ENCODE measurements at regions not wholly inside any gene's neighbourhood (a gene's known extent, or its start where the extent isn't known, plus 50 kb on each side); places are given as distances from the start of the nearest gene placed in this dataset.

GRCh38 chr13:39893808-39894207 lies 238.3 kb downstream of the COG6 start:
- no peaks in the 10 kb centered on the region for H3K9me3 ChIP-seq
- no peak overlapping the region for H3K4me3 ChIP-seq (ENCODE audit: low read depth in 1 of 2, low read length in 1 of 2)

GRCh38 chr13:39894586-39894985 lies 239.1 kb downstream of the COG6 start:
- no peaks in the 10 kb centered on the region for H3K36me3 ChIP-seq
- H3K9me3 ChIP-seq: no peaks in the 10 kb centered on the region
- H3K27ac ChIP-seq: no peak overlapping the region
- no peak for TF ChIP-seq CTCF (IDR thresholded peaks at IDR 0.05)
- H3K4me1 ChIP-seq (ENCODE audit: control insufficient read depth in 1 of 2, insufficient read depth in 1 of 2, low read depth in 1 of 2, low read length in 1 of 2): no peaks in the 10 kb centered on the region
- peaks cover 6% of the 10 kb centered on the region for H3K27me3 ChIP-seq
- no peak overlapping the region for H3K4me3 ChIP-seq (ENCODE audit: low read depth in 1 of 2, low read length in 1 of 2)

More at GRCh38 chr13:39893808-39894207, 238.3 kb downstream of the COG6 start:
- TF ChIP-seq CTCF (IDR thresholded peaks at IDR 0.05): no peak
- Histone ChIP-seq H3K27me3 (peaks cover 6% of the 10 kb centered on the region), H3K4me1 (ENCODE audit: control insufficient read depth in 1 of 2, insufficient read depth in 1 of 2, low read depth in 1 of 2, low read length in 1 of 2) (no peaks in the 10 kb centered on the region), H3K36me3 (no peaks in the 10 kb centered on the region), H3K27ac (no peak overlapping the region)

GRCh38 chr13:39895254-39895653 lies 239.8 kb downstream of the COG6 start:
- Histone ChIP-seq H3K36me3 (no peaks in the 10 kb centered on the region), H3K9me3 (no peaks in the 10 kb centered on the region), H3K4me1 (ENCODE audit: control insufficient read depth in 1 of 2, insufficient read depth in 1 of 2, low read depth in 1 of 2, low read length in 1 of 2) (no peaks in the 10 kb centered on the region), H3K4me3 (ENCODE audit: low read depth in 1 of 2, low read length in 1 of 2) (no peak overlapping the region), H3K27ac (no peak overlapping the region), H3K27me3 (peaks cover 6% of the 10 kb centered on the region)
- TF ChIP-seq CTCF (IDR thresholded peaks at IDR 0.05): no peak

GRCh38 chr13:39897636-39898035 lies 242.2 kb downstream of the COG6 start:
- Histone ChIP-seq H3K36me3 (no peaks in the 10 kb centered on the region), H3K27me3 (peaks cover 6% of the 10 kb centered on the region), H3K27ac (no peak overlapping the region), H3K9me3 (no peaks in the 10 kb centered on the region), H3K4me1 (ENCODE audit: control insufficient read depth in 1 of 2, insufficient read depth in 1 of 2, low read depth in 1 of 2, low read length in 1 of 2) (no peaks in the 10 kb centered on the region), H3K4me3 (ENCODE audit: low read depth in 1 of 2, low read length in 1 of 2) (no peak overlapping the region)
- TF ChIP-seq CTCF (IDR thresholded peaks at IDR 0.05): no peak

GRCh38 chr13:39900106-39900750 lies 244.8 kb downstream of the COG6 start:
- Histone ChIP-seq H3K4me3 (ENCODE audit: low read depth in 1 of 2, low read length in 1 of 2) (no peak overlapping the region), H3K27me3 (no peaks in the 10 kb centered on the region), H3K9me3 (no peaks in the 10 kb centered on the region), H3K27ac (no peak overlapping the region), H3K36me3 (no peaks in the 10 kb centered on the region), H3K4me1 (ENCODE audit: control insufficient read depth in 1 of 2, insufficient read depth in 1 of 2, low read depth in 1 of 2, low read length in 1 of 2) (no peaks in the 10 kb centered on the region)
- no peak for TF ChIP-seq CTCF (IDR thresholded peaks at IDR 0.05)
